ENCODE measurements at regions not wholly inside any gene's neighbourhood (a gene's known extent, or its start where the extent isn't known, plus 50 kb on each side); places are given as distances from the start of the nearest gene placed in this dataset.
"Not testable (repeated sequence)": the region's sequence is repeated elsewhere in the genome, so short reads cannot be mapped to it uniquely, and the experiment has no call there.

- no peak for DNase-seq
These were observed 479.2 kb upstream of the LRRC7 start for GRCh38 chr1:69088571-69088970.

DNA sequence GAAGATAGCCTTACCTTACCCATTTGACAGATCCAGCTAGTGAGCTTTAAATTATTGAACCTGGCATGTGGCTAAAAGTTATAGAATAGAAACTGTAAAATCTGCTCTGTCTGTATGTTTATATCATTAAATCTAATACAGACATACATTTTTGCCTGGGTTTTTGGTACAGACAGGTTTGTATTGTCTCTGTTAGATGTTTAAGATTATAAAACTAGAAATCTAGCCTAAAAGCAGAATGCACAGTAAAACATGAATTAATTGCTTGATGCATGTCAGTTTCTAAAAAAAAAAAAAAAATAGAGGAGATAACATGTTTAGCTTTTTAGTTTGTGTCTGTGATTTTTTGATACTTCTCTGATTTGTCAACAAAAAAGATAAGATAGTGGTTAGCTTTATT is 477.6 kb upstream of the LRRC7 start:
- no peak for DNase-seq

- DNase-seq = no peak
These were observed 477.0 kb upstream of the LRRC7 start for GRCh38 chr1:69090752-69091151.

GRCh38 chr1:69102058-69102457 is 465.7 kb upstream of the LRRC7 start:
- not testable (repeated sequence) for DNase-seq

DNA sequence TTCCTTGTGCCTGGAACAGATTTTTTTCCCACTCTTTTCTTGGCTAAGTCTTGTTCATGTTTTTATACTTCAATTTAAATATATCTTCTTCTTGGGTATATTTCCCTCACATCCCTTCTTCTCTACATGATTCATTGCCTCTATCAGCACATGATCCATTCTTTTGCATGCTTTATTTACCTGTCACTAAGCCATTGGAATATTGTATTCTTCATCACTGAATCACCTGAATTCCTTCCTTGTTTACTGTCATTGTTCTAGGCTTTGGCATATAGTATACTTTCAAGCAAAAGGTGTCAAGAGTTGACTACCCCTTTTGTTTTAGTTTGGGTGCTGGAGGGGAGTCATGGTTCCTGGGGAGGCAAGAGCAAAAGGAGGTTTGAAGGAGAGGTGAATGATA is 464.5 kb upstream of the LRRC7 start:
- DNase-seq = no peak

DNA sequence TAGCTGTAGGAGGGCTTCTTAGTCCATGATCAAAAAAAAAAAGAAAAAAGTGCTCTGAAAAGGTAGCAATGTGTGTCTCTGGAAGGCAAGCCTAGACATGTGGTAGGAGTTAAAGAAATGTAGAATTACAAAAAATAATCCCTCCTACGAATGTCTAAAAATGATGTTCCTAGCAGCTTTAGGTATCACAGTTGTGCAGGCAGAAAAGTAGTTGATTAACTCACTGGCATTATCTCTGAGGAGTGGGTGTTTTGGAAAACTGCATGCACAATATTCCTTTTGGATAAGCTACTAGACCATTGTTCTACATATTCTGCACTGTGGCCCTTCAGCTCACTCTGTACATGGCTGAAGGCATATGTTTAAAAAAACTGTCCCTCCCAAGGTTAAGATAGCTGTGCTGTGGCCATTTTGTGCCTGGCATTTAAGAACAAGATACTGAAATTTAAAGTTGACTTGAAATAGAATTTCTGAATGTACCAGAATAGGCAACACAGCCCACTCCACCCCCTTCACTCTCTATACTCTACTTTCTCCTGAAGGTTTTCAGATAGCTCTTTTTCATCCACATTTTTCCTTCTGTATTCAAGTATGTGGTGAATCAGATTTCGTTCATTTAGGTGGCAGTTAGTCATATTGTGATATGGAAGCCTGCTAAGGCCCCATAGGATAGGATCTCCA is 463.9 kb upstream of the LRRC7 start:
- no peak for DNase-seq

DNA sequence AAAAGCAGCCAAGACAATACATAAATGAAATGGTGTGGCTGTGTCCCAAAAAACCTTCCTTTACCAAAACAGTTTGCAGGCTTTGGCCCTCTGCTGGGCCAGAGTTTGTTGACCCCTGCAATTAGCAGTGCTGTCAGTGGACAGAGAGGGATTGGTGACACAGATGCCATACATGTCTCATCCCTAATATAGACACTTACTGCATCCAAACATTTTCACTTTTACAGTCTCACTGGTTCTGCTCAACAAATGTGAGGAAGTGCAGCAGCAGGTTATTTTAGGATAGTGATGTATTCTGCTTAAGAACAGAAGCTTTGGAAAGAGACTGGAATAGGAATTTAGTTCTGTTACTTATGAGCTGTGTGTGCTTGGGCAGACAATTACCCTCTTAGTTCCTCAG is 462.8 kb upstream of the LRRC7 start:
- DNase-seq = no peak

GRCh38 chr1:69109277-69109676 is 458.4 kb upstream of the LRRC7 start:
- no peak for DNase-seq

GRCh38 chr1:69110851-69111250 is 456.9 kb upstream of the LRRC7 start:
- DNase-seq = no peak

DNA sequence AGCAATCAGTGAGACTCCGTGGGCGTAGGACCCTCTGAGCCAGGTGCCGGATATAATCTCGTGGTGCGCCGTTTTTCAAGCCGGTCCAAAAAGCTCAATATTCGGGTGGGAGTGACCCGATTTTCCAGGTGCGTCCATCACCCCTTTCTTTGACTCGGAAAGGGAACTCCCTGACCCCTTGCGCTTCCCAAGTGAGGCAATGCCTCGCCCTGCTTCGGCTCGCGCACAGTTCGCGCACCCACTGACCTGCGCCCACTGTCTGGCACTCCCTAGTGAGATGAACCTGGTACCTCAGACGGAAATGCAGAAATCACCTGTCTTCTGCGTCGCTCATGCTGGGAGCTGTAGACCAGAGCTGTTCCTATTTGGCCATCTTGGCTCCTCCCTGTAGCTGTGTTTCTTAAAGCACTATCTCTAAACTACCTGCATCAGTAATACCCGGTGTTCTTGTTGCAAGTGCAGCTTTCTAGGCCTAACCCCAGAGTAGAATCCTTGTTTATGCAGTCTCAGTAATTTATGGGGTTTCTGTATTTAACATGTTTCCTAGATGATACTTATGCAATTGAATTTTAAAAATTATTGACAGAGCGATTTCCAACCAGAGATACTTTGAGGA is 447.5 kb upstream of the LRRC7 start:
- DNase-seq = not testable (repeated sequence)

GRCh38 chr1:69120817-69121216 is 446.9 kb upstream of the LRRC7 start:
- no peak for DNase-seq

DNA sequence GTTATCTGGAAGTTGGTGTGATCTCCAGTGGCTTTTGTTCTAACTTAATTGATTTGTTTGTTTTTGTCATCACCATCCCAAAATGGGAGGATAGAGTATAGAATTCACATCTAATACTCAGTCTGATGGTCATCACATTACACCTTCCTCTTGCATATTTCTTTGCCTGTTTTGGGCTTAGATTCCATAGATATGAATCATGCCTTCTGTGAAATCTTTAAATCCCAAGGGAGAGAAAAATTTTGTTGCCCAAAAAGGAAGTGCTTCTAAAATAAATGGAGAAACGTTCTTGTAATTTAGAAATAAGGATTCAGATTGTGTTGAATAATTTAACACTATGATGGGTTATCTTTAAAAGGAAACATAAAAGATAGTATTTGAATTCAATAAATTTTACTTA is 446.0 kb upstream of the LRRC7 start:
- DNase-seq = peak; percentile 86

DNA sequence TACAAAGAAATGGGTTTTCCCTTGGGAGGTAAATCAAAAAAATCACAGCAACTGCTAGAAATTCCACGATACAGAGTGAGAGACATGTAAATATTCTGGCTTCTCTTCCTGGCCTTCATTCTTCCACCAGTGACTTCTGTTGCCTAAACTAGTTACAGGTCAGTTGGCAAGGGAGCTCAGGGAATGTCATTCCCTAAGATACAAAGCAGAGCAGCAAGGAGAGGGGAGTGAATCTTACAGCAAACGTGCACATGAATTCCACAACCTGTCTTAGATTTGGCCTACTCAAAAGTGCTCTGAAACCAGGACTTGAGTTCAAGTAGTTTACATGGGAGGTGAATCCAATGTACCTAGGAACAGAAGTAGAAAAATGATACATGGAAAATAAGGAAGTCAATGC is 445.3 kb upstream of the LRRC7 start:
- peak; percentile 7 for DNase-seq

DNA sequence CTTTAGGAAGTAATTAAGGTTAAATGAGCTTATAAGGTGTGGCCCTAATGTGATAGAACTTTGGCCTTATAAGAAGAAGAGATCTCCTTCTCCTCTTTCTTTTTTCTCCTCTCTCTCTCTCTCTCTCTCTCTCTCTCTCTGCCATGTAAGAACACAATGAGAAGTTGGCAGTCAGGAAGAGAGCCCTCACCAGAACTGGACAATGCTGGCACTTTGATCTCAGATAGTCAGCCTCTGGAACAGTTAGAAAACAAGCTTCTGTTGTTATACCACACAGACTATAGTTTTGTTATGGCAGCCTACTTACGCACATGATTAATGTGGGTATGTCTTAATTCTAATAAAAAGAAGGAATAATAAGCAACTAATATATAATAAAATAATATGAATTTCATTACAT is 444.2 kb upstream of the LRRC7 start:
- no peak for DNase-seq

GRCh38 chr1:69126796-69127195 is 440.9 kb upstream of the LRRC7 start:
- DNase-seq = peak; percentile 69

GRCh38 chr1:69128204-69128603 is 439.5 kb upstream of the LRRC7 start:
- DNase-seq = no peak

DNA sequence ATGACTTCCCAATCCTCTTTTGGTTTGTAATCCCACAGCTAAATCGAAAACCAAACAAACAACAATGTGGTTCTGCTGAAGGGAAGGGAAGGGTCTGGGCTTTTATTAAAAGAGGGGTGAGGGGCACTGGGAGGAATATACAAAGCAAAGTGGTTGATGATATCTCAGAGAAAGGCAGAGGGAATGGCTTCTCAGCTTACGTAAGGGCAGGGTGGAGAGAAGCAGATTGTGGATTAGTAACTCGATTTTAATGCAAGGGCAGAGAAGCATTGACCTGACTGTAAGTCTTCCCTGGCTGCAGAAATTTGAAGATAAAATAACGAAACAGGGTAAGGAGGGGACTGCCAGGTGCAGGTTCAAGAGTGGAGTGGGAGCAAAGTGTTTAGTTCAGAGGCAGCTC is 438.2 kb upstream of the LRRC7 start:
- DNase-seq = no peak

GRCh38 chr1:69138172-69138571 is 429.6 kb upstream of the LRRC7 start:
- no peak for DNase-seq

GRCh38 chr1:69139007-69139406 is 428.7 kb upstream of the LRRC7 start:
- no peak for DNase-seq

DNA sequence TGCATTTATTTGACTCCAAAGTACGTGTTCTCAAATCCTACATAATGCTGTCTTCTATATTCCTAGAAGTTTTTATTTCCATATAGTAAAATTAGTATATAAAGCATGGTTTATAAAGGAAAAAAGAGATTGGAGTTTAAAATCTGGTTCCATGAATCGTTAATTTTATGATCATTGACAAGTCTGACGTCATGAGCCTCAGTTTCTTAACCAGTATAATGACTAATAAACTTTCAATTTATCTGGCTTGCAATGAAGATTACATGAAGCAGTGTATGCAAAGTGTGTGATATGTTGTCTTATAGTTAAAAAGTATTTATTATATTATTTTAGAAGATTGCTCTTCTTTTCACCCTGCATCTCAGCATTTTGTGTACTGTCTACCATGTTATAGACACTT is 421.4 kb upstream of the LRRC7 start:
- DNase-seq = no peak

GRCh38 chr1:69148731-69149130 is 419.0 kb upstream of the LRRC7 start:
- DNase-seq = no peak

GRCh38 chr1:69157046-69157756 is 410.5 kb upstream of the LRRC7 start:
- DNase-seq = no peak

DNA sequence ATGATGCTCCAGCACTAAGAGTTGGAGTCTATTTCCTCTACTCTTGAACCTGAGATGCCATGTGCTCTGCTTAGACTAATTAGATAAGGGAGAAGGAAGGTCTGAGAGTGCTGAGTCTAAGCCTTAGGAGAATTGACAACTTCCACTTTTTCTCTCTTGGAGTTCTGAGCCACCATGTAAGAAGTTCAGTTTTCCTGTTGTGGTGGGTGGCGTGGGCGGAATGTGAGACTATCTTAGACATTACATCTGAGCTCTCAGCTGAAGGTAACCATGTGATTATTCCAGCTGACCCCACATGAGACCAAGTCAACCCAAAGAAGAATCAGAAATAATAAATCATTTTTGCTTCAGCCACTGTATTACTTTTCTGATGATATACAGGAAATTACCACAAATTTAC is 404.5 kb upstream of the LRRC7 start:
- no peak for DNase-seq

- no peak for DNase-seq
These were observed 403.9 kb upstream of the LRRC7 start for GRCh38 chr1:69163779-69164178.

Measured in fibroblast of skin of scalp (primary cell).